ENCODE measurements at regions not wholly inside any gene's neighbourhood (a gene's known extent, or its start where the extent isn't known, plus 50 kb on each side); places are given as distances from the start of the nearest gene placed in this dataset.
"Not testable (repeated sequence)": the region's sequence is repeated elsewhere in the genome, so short reads cannot be mapped to it uniquely, and the experiment has no call there.

DNA sequence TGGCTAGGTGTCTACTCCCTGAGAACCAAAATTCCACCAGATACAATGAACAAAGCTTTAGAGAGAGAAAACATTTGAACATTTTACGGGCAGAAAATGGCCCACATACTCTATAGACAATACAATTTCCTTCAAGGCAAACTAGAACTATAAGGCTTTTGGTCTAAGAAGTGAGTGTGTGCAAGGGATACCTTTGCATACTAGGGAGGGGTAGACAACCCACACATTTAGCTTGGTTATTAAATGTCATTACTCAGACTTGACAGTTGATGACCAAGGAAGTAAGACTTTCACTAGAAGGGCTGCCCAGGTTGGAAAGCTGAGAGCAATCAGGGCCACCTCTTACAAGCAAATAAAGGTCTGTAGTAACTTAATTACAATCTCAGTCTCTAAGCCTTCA, 64.0 kb upstream of the PLEKHM1 start:
- H3K36me3 Mint-ChIP-seq (ENCODE audit: low read depth); H3K9me3 Mint-ChIP-seq; H3K4me1 Mint-ChIP-seq; H3K27me3 Mint-ChIP-seq (ENCODE audit: low read depth, poor library complexity); H3K27ac Mint-ChIP-seq; H3K4me3 Mint-ChIP-seq; DNase-seq: not testable (repeated sequence)

DNA sequence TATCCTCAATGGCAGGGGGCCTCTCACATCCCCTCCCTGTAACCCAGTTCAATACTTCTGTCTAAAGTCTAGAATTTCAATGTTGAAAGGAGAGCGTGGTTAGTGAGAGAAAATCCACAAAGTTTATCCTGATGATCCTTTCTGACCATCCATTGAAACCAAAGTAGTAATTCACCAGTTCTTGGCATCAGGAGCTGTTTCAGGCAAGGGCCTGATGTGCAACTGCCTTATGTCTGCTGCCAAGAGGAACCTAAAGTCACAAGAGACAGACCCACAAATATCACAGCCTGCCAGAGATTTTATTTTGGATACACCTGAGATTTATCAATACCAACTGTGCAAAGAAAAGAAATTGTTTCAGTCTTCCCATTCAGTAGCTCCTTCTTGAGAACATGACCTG, 68.3 kb upstream of the PLEKHM1 start:
- not testable (repeated sequence) for H3K9me3 Mint-ChIP-seq; H3K4me1 Mint-ChIP-seq; H3K36me3 Mint-ChIP-seq (ENCODE audit: low read depth); H3K27ac Mint-ChIP-seq; H3K27me3 Mint-ChIP-seq (ENCODE audit: low read depth, poor library complexity); DNase-seq; H3K4me3 Mint-ChIP-seq

DNA sequence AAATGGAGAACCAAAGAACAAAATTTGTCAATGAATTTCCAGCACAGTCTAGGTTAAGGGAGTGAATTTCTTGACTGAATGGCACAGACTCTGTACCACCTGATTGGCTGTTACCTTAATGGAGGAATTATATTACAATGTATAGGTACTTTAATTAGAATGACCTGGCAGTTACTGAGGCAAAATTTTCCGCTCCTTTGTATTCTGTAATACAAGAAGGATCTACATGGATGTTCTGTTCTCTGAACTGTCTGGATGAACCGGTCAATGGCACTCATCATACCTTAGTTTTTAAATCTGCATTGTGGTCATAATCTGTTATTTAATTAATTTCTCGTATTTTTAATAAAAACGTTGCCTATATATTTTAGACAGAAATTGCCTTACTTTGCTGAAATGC, 72.3 kb upstream of the PLEKHM1 start:
- H3K27me3 Mint-ChIP-seq (ENCODE audit: low read depth, poor library complexity); H3K36me3 Mint-ChIP-seq (ENCODE audit: low read depth); H3K4me1 Mint-ChIP-seq; H3K4me3 Mint-ChIP-seq; H3K9me3 Mint-ChIP-seq; DNase-seq; H3K27ac Mint-ChIP-seq: not testable (repeated sequence)

- not testable (repeated sequence) for H3K9me3 Mint-ChIP-seq; H3K4me1 Mint-ChIP-seq; H3K27me3 Mint-ChIP-seq (ENCODE audit: low read depth, poor library complexity); H3K4me3 Mint-ChIP-seq; H3K36me3 Mint-ChIP-seq (ENCODE audit: low read depth); H3K27ac Mint-ChIP-seq; DNase-seq
These were observed 72.8 kb upstream of the PLEKHM1 start for GRCh38 chr17:45563283-45563682.

DNA sequence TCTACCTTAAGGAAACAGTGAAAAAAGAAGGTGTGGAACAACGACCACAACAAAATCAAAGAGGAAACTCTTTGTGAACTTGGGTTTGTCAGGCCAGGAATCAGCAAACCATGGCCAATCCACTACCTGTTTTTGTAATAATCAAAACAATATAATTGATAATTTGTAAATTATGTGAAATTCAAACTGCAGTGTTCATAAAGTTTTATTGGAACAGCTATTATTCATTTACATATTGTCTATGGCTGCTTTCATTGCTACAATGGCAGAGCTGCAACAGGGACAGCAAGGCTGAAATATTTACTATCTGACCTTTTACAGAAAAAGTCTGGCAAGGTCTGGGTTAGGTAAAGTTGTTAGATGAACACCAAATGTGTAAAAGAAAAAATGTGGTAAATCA, 77.8 kb upstream of the PLEKHM1 start:
- not testable (repeated sequence) for H3K4me3 Mint-ChIP-seq; H3K36me3 Mint-ChIP-seq (ENCODE audit: low read depth); H3K4me1 Mint-ChIP-seq; DNase-seq; H3K27me3 Mint-ChIP-seq (ENCODE audit: low read depth, poor library complexity); H3K9me3 Mint-ChIP-seq; H3K27ac Mint-ChIP-seq

- H3K36me3 Mint-ChIP-seq (ENCODE audit: low read depth), result peaks cover 31% of the 10 kb centered on the region
- DNase-seq; H3K27me3 Mint-ChIP-seq (ENCODE audit: low read depth, poor library complexity); H3K4me3 Mint-ChIP-seq; H3K9me3 Mint-ChIP-seq; H3K4me1 Mint-ChIP-seq; H3K27ac Mint-ChIP-seq: not testable (repeated sequence)
These were observed 82.8 kb upstream of the PLEKHM1 start for GRCh38 chr17:45573326-45573725.

- Mint-ChIP-seq H3K36me3 (ENCODE audit: low read depth) (peaks cover 31% of the 10 kb centered on the region), H3K27me3 (ENCODE audit: low read depth, poor library complexity) (peaks cover 3% of the 10 kb centered on the region), H3K27ac (no peak overlapping the region), H3K9me3 (no peaks in the 10 kb centered on the region), H3K4me1 (peaks cover 10% of the 10 kb centered on the region), H3K4me3 (no peak overlapping the region)
- DNase-seq, result no peak
- TF ChIP-seq, protein P1, sequence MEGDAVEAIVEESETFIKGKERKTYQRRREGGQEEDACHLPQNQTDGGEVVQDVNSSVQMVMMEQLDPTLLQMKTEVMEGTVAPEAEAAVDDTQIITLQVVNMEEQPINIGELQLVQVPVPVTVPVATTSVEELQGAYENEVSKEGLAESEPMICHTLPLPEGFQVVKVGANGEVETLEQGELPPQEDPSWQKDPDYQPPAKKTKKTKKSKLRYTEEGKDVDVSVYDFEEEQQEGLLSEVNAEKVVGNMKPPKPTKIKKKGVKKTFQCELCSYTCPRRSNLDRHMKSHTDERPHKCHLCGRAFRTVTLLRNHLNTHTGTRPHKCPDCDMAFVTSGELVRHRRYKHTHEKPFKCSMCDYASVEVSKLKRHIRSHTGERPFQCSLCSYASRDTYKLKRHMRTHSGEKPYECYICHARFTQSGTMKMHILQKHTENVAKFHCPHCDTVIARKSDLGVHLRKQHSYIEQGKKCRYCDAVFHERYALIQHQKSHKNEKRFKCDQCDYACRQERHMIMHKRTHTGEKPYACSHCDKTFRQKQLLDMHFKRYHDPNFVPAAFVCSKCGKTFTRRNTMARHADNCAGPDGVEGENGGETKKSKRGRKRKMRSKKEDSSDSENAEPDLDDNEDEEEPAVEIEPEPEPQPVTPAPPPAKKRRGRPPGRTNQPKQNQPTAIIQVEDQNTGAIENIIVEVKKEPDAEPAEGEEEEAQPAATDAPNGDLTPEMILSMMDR (IDR thresholded peaks at IDR 0.05), result no peak
These were observed 83.6 kb upstream of the PLEKHM1 start for GRCh38 chr17:45573924-45574770.

GRCh38 chr17:45575126-45575885, 84.8 kb upstream of the PLEKHM1 start:
- H3K4me3 Mint-ChIP-seq, result no peak overlapping the region
- H3K27ac Mint-ChIP-seq, result no peak overlapping the region

GRCh38 chr17:45576527-45577307, 86.2 kb upstream of the PLEKHM1 start:
- H3K27ac Mint-ChIP-seq, H3K4me3 Mint-ChIP-seq: not testable (repeated sequence)
- peaks cover 34% of the 10 kb centered on the region for H3K4me1 Mint-ChIP-seq

More at GRCh38 chr17:45575126-45575885, 84.8 kb upstream of the PLEKHM1 start:
- Mint-ChIP-seq H3K4me1 (peaks cover 22% of the 10 kb centered on the region), H3K27me3 (ENCODE audit: low read depth, poor library complexity) (peaks cover 3% of the 10 kb centered on the region), H3K9me3 (no peaks in the 10 kb centered on the region), H3K36me3 (ENCODE audit: low read depth) (peaks cover 31% of the 10 kb centered on the region)
- DNase-seq, result no peak
- TF ChIP-seq, protein P1 (IDR thresholded peaks at IDR 0.05), result no peak

More at GRCh38 chr17:45576527-45577307, 86.2 kb upstream of the PLEKHM1 start:
- DNase-seq; H3K9me3 Mint-ChIP-seq; H3K27me3 Mint-ChIP-seq (ENCODE audit: low read depth, poor library complexity): not testable (repeated sequence)
- H3K36me3 Mint-ChIP-seq (ENCODE audit: low read depth), result peaks cover 36% of the 10 kb centered on the region
